HG02588 (cell line): ENCODE measurements at regions not wholly inside any gene's neighbourhood (a gene's known extent, or its start where the extent isn't known, plus 50 kb on each side); places are given as distances from the start of the nearest gene placed in this dataset.

Experiments
- ATAC-seq: cut with Tn5 transposase; IDR thresholded peaks from one replicate; pipeline ENCODE4 v1.9.1; 2021; ENCODE audit warnings: mild to moderate bottlenecking, moderate library complexity; ENCODE audit not compliant: unreplicated experiment

- ATAC-seq = no peak
Observed at GRCh38 chr3:177470197-177470941, 273.1 kb upstream of the TBL1XR1 start.

- ATAC-seq = no peak
Observed at GRCh38 chr3:177471733-177472480, 274.6 kb upstream of the TBL1XR1 start.

GRCh38 chr3:177473184-177473583, 275.9 kb upstream of the TBL1XR1 start:
- ATAC-seq = no peak

- ATAC-seq = no peak
Observed at GRCh38 chr3:177473903-177474302, 276.6 kb upstream of the TBL1XR1 start.

- ATAC-seq = no peak
Observed at GRCh38 chr3:177474652-177475355, 277.5 kb upstream of the TBL1XR1 start.

- no peak for ATAC-seq
Observed at GRCh38 chr3:177475356-177475665, 278.0 kb upstream of the TBL1XR1 start.

- ATAC-seq = no peak
Observed at GRCh38 chr3:177476495-177476894, 279.2 kb upstream of the TBL1XR1 start.

- no peak for ATAC-seq
Observed at GRCh38 chr3:177476921-177477435, 279.7 kb upstream of the TBL1XR1 start.

- no peak for ATAC-seq
Observed at GRCh38 chr3:177478170-177478867, 281.0 kb upstream of the TBL1XR1 start.

- no peak for ATAC-seq
Observed at GRCh38 chr3:177479630-177480029, 282.3 kb upstream of the TBL1XR1 start.

GRCh38 chr3:177481329-177481728, 284.0 kb upstream of the TBL1XR1 start:
- ATAC-seq = no peak

- no peak for ATAC-seq
Observed at GRCh38 chr3:177482048-177482691, 284.9 kb upstream of the TBL1XR1 start.

GRCh38 chr3:177483182-177483967, 286.1 kb upstream of the TBL1XR1 start:
- ATAC-seq = no peak

GRCh38 chr3:177484206-177484605, 286.9 kb upstream of the TBL1XR1 start:
- no peak for ATAC-seq

GRCh38 chr3:177484926-177485325, 287.6 kb upstream of the TBL1XR1 start:
- ATAC-seq = no peak

GRCh38 chr3:177487635-177488186, 290.4 kb upstream of the TBL1XR1 start:
- no peak for ATAC-seq

GRCh38 chr3:177488740-177489139, 291.5 kb upstream of the TBL1XR1 start:
- no peak for ATAC-seq

- no peak for ATAC-seq
Observed at GRCh38 chr3:177490626-177491025, 293.3 kb upstream of the TBL1XR1 start.

GRCh38 chr3:177491296-177492032, 294.2 kb upstream of the TBL1XR1 start:
- no peak for ATAC-seq
